GM21360 (cell line): ENCODE measurements at regions not wholly inside any gene's neighbourhood (a gene's known extent, or its start where the extent isn't known, plus 50 kb on each side); places are given as distances from the start of the nearest gene placed in this dataset.

ENCODE experiments used
- ATAC-seq: cut with Tn5 transposase; IDR thresholded peaks from one replicate; pipeline ENCODE4 v1.9.1; 2021; ENCODE audit warnings: mild to moderate bottlenecking, moderate library complexity; ENCODE audit not compliant: unreplicated experiment

DNA sequence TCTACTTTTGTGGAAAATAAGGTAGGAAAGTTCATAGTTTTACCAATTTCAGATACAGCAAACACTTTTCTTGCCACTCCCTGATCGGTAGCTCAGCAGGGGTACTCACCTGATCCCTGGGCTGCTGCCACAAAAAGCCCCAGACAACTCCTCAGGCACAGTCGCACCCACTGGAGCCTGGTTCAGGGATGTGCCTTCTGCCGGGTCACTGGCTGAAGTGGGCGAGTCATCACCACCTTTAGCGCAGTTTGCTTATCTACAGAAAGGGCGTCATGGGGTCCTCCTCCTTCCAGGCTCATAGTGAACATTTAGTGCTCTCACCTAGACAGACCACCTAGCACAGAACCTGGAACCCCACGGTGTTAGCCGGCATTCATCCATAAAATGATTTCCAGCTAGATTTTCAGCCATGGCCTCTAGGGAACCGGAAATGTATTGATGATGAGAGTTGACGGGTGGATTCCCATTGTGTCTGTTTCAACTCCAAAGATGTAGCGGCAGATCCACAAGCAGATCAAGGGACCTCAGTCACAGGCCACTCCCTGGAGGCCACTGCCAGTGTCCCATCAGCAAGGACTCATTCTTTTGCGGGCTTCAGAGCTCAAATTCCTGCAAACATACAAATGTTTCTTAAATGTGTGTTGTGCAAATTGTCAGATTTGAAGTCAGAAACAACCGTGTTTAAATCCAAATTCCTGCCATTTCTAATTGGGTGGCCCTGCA is 408.4 kb upstream of the SALL3 start:
- ATAC-seq, result no peak

- ATAC-seq, result no peak
Measured at GRCh38 chr18:78571831-78572347, 407.7 kb upstream of the SALL3 start.

GRCh38 chr18:78573773-78574172 is 405.8 kb upstream of the SALL3 start:
- ATAC-seq, result no peak

DNA sequence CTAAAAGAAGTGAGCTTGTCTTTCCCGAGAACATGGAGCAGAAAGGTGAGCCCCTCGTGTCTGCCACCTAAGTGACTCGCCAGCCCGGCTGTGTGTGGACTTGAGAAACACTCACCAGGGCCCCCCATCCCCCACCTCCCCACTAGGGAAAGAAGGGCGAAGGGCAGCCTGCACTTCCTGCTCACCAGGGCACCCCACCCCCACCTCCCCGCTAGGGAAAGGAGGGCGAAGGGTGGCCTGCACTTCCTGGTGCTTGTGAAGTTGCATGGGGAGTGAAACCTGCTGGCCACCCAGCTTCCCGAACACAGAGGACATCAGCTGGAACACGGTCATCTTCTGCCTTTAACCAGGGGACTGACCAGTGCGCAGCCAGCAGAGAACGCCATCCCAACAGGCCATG is 402.7 kb upstream of the SALL3 start:
- no peak for ATAC-seq

GRCh38 chr18:78579449-78579848 is 400.2 kb upstream of the SALL3 start:
- no peak for ATAC-seq

- ATAC-seq, result no peak
Measured at GRCh38 chr18:78579854-78580577, 399.6 kb upstream of the SALL3 start.

- ATAC-seq, result no peak
Measured at GRCh38 chr18:78580835-78581339, 398.7 kb upstream of the SALL3 start.

- ATAC-seq, result no peak
Measured at GRCh38 chr18:78582181-78582709, 397.4 kb upstream of the SALL3 start.

DNA sequence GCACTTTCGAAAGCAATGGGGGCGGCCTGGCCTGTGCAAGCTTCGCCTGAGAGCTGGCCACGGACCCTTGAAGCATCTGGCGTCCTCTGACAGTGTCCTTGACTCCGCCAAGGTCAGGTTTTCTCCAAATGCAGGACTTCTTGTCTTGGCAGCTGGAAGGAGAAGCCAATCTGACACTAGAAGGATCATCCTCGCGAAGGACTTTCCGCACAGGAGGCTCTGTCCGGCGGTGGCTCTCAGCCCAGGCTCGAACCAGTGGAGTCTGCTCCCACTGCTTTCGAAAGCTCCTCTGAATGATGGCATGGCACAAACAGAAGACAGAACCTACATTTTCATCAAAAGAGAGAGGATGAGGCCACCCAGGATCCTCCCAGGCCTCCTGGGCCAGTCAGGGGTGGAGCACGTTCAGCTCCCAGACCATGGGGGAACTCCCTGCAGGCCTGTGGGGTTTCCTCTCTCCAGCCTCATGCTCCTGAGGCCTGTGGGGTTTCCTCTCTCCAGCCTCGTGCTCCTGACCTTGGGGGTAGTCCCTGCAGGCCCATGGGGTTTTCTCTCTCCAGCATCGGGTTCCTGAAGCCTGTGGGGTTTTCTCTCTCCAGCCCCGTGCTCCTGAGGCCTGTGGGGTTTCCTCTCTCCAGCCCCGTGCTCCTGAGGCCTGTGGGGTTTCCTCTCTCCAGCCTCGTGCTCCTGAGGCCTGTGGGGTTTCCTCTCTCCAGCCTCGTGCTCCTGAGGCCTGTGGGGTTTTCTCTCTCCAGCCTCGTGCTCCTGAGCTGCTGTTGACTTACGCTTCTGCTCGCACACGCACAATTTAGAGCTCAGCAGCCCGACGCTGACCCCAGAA is 396.5 kb upstream of the SALL3 start:
- no peak for ATAC-seq

DNA sequence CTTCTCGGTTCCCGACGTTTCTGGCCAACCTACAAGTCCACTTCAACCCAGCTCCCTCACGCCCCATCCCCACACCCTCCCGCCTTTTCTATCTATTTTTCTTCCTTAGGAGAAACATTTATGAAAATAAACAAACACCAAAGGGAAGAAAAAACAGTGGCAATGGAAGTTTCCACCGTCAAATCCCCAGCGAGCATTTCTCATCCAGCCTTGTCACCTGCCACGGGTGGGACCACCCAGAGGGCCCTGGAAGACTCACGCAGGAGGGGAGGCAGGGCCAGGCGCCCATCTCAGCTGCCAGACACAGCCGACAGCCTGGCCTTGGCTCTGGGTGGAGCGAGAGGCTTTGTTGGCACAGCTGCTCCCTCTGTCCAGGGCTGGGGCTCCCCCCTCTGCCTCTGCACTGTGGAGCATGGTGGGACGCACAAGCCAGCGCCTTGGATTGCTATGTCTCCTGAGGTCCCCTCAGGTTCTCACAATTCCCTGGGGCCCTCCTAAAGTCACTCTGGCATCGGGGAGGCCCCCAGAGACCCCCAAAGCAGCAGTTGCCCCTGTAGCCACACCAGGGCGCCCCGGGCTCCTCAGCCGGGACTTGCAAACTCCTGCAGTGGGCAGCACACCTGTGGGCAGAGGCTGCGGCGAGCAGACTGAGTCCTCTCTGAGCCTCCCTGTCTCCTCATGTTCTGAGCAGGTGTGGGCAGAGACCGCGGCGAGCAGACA is 395.7 kb upstream of the SALL3 start:
- no peak for ATAC-seq

GRCh38 chr18:78584459-78585022 is 395.1 kb upstream of the SALL3 start:
- no peak for ATAC-seq

DNA sequence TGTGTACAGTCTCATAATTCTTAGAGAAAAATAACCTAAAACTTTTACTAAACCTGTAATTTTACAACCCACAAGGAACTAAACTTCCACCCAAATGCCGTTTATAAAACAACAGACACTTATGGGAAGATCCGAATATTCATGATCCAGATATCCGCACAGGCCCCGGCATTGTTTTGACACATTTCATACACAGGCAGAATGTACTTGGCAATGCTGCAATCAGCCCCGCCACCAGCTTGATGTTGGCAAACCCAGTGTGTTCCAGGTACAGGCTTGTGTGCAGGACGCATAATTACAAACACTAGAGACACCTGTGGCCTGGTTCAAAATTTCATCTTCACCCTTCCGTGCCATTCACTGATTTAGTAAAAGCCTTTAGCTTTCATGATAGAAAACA is 393.0 kb upstream of the SALL3 start:
- no peak for ATAC-seq

GRCh38 chr18:78587096-78587495 is 392.5 kb upstream of the SALL3 start:
- no peak for ATAC-seq

- ATAC-seq, result no peak
Measured at GRCh38 chr18:78587626-78588600, 391.7 kb upstream of the SALL3 start.

- ATAC-seq, result no peak
Measured at GRCh38 chr18:78589916-78590437, 389.6 kb upstream of the SALL3 start.

DNA sequence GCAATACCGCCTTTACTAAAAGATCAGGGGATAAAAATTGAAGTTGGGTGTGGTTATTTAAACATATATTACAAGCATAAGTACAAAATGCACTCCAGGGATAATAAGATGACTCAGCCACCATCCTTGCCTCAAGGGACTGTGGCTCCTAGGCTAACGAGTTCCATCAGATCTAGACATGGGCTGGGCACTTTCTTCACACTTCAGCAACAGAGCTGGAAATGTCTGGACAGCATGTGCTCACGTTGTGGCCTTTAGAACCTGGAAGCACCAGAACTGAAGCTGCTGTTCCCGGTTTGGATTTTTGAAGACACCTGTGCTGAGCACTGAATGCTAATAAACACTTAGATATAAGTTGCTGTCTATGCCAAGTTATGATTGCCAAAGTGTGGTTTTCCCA is 384.2 kb upstream of the SALL3 start:
- no peak for ATAC-seq

GRCh38 chr18:78595924-78596573 is 383.6 kb upstream of the SALL3 start:
- no peak for ATAC-seq

GRCh38 chr18:78596794-78597345 is 382.7 kb upstream of the SALL3 start:
- no peak for ATAC-seq
